HK-2 (cell line): ENCODE measurements at regions not wholly inside any gene's neighbourhood (a gene's known extent, or its start where the extent isn't known, plus 50 kb on each side); places are given as distances from the start of the nearest gene placed in this dataset.

Experiments
- DNase-seq: peaks from one replicate; pipeline ENCODE4 v3.0.0-alpha.2; 2018; ENCODE audit not compliant: unreplicated experiment

DNA sequence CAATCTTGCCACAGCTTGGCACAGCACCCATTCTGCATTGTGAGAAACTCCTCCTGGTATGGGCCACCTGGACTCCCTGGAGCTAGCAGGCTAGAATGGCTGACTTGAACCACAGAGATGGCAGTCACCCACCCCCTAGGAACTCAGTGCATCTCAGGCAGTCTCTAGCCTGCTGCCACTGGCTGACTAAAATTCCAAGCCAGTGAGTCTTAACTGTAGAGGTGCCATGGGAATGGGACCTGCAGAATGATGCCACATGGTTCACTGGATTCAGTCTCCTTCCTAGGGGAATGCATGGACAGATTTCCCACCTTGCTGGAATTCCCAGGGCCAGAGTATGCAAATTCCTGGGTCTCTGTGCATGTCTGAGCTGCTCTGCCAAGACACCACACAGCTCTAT lies 382.9 kb downstream of the MAN2A1 start:
- peak; percentile 79 for DNase-seq

- DNase-seq, result no peak
These were observed 383.8 kb downstream of the MAN2A1 start for GRCh38 chr5:110073534-110073933.

DNA sequence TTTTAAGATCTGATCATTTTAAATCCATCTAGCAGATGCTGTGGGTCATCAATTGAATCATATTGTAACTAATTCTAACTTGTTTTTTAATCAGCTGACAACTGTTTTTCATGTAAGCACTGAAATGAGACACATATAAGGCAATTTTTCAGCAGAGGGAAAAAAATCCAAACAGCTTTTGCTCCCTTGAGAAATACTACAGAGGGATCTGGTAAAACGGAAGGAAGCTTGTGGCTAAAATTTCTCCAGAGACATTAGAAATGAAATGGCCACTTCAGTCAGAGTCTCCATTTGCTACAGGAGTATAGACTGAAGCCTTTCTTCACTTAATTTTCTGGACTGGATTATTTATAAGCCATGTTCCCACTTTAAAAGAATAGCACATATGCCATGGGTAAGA lies 385.9 kb downstream of the MAN2A1 start:
- DNase-seq, result no peak

DNA sequence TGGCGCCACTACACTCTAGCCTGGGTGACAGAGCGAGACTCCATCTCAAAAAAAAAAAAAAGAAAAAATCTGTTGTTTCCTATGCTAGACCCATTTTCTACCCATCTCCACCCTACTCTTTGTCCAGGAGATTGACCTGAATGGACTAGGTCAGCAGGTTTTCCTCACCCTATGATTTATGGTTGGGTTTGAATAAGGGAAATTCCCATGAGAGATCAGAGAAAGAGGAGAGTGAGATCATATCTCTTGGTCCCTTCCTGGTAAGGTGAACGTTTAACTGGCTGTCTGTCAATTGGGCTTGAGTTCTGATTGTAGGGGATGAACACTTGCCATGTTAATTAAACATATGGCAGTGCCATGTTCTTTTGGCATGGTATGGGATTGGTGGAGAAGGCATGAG lies 387.4 kb downstream of the MAN2A1 start:
- DNase-seq, result no peak

GRCh38 chr5:110082194-110082593 lies 392.5 kb downstream of the MAN2A1 start:
- no peak for DNase-seq

DNA sequence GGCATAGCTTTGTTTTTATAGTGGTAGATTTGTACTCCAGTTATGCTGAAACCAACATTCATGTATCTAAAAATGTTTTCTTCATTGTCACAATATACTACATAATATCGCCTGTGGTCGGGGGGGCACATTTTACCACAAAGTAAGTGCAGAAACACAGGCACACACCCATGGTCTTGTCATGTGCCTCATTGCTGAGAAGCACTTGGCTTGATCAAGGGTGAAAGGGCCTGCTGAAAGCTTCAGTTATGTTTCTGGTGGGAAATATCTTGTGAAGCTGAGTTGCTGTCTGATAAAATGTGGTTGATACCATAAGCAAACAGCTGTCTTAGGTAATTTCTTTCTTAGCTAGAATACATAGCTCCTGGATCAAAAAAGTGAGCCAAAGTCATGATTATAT lies 393.1 kb downstream of the MAN2A1 start:
- DNase-seq, result no peak

DNA sequence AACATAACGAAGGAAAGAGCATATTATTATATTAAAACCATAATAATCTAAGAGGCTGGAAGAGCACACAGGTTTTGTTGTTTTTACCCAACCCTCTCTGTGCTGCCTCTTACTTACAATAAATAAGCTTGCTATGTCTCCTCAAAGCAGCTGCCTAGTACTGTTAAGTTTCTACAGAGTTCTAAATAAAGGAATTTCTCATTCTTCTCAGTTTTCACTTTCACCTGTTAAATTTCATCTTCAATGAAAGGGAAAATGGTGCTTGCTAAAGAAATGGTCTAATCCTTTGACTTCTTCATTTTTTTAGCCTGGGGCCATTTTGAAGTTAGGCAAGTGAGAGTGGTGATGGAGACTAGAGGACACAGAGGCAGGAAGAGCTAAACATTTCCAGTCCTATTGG lies 396.1 kb downstream of the MAN2A1 start:
- DNase-seq, result no peak

- peak; percentile 56 for DNase-seq
These were observed 397.1 kb downstream of the MAN2A1 start for GRCh38 chr5:110086658-110087388.

DNA sequence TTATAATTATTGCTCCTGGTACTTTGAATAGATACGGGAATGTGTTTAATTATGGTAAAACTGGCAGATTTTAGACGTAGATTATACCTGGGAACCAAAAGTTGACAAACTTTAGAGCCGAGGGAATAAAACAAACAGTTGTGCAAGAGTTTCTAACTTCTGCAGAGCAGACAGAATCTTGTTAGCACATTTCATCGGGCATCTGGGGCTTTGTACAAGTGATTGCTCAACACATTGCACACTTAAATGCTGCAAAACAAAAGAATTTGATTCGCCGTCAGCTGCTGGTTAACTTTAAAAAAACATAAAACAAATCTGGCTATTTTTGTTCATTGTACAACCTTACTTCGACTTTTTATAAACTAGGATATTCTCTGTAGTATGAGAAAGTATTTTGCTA lies 398.1 kb downstream of the MAN2A1 start:
- DNase-seq, result no peak

DNA sequence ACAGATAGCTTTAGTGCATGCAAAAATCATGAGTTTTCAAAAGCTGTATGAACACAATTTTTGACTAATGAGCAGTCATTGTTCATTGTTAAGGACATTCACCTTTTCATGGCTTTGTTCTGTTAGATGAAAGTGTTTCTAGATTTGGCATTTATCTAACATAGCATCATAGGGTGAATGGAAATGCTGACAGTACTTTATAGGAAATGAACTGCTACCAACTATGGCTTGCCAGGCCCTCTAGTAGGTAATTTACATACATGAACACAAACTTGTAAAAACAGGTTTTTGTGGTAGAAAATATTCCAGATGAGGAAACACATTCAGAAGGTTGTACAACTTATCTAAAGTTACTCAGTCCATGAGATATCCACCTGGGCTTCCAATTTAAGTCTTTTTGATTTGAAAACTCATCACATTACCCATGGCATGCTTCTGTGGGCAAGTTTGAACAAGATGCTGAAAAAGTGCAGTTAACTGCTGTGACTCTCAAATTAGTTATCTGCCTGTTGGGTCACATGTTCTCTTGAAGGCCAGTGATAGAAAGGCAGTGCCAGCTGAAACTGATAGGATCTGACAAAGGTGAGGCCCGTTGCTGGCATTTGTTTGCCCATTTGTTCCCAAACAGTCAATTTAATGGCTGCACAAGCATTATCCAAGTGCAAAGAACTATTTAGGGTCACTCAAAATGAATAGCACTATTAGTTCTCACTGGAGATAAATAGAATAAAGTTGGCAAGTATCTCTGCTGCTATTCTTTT lies 399.1 kb downstream of the MAN2A1 start:
- no peak for DNase-seq

DNA sequence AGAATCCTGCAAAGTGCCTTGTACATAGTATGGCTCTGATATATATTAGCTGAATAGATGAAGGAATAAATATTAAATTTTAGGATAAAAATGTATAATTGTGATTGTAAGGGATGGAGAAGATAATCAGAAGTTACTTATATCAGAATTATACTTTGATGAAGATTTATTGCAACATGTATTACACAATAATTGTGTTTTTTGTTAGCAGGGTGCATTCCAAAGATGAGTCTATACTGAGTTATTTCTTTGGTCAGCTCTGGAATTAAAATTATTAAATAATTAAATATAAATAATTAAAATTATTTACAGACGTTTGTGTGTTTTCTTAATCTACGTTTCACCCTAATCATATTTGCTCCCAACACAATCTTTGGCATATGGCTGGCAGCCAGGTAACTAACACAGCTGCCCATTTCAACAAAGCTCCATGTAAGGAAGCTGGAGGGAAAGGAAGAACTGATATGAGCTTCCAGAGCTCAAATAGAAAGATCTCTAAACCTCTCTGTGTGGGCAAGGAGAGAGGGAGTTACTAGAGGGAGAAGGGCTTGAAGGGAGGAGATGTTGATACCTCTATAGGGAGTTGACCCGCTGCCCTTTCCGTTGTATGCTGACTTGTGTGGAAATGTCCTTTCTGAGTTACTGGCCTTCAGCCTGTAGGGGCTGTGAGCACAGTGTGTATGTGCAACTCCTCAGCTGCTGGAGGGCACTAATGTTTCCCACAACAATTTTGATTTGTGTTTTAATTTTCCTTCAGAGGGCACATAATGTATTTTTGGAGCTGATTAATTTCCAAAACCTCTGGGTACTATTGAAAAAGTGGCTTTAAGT lies 403.4 kb downstream of the MAN2A1 start:
- DNase-seq, result no peak

- no peak for DNase-seq
These were observed 404.4 kb downstream of the MAN2A1 start for GRCh38 chr5:110094109-110094508.

DNA sequence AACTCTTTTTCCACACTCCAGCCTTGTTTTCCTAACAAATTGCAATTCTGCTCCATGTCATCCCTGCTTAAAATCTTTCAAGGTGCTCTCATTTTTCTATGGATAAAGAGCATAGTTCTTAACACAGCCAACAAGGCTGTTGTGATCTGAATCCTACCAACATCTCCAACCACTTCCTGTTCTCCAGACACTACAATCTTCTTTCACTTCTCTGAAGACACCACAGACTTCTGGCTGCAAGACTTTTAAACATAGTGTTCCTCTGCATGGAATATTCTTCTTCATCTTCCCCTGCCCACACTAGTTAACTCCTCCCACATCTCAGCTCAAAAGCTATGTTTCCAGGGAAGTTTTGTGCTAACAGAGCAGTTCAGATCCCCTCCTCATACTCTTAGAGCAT lies 404.8 kb downstream of the MAN2A1 start:
- DNase-seq, result no peak

DNA sequence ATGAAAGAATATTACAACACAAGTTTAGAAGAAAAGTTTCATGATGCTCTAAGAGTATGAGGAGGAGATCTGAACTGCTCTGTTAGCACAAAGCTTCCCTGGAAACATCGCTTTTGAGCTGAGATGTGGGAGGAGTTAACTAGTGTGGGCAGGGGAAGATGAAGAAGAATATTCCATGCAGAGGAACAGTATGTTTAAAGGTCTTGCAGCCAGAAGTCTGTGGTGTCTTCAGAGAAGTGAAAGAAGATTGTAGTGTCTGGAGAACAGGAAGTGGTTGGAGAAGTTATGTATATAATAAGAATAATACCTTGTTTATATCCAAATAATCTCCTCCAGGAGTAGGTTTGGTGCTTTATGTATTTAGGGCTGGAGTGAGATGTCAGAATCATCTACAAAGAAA lies 406.7 kb downstream of the MAN2A1 start:
- DNase-seq, result no peak

DNA sequence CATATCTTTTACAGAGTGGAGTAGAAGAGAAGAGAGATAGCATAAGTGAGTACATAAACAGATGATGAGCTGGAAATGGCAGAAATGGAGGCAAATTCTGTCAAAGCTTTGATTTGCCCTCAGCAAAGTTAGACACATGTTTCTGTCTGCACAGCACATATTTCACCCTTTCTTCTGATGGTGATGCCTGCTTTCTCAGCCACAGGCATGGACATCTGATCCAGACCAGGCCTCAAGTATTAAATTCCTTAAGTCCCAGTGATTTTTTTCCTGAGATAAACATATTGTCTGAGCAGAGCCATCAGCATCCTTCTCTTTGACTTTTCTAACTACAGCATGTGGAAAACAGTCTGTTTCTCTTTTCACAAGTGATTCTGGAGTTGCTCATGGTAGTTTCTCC lies 409.8 kb downstream of the MAN2A1 start:
- DNase-seq, result no peak

GRCh38 chr5:110103081-110103480 lies 413.4 kb downstream of the MAN2A1 start:
- DNase-seq, result no peak

GRCh38 chr5:110104060-110104725 lies 414.5 kb downstream of the MAN2A1 start:
- no peak for DNase-seq

GRCh38 chr5:110104726-110105669 lies 415.3 kb downstream of the MAN2A1 start:
- DNase-seq, result no peak

GRCh38 chr5:110105692-110106091 lies 416.0 kb downstream of the MAN2A1 start:
- no peak for DNase-seq

GRCh38 chr5:110106750-110107149 lies 417.0 kb downstream of the MAN2A1 start:
- no peak for DNase-seq

DNA sequence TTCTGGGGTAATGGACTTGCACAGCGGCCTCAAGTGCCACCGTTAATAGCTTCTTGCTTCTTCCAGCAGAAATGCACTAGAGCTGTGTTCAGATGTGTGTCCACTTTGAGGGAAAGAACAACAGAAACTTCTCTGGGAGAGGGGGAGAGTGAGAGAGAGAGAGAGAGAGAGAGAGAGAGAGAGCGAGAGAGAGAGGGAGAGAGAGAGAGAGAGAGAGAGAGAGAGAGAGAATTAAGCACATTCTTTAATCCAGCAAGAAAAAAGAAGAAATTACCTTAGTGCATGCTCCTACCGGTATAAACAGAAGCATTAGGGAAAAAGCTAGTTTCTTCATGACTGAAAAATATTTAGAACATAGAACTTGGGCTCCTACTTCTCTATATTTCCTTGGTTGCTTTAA lies 418.8 kb downstream of the MAN2A1 start:
- DNase-seq, result no peak
